ENCODE measurements at regions not wholly inside any gene's neighbourhood (a gene's known extent, or its start where the extent isn't known, plus 50 kb on each side); places are given as distances from the start of the nearest gene placed in this dataset.

GRCh38 chr5:42360616-42361314, 62.5 kb upstream of the GHR start:
- DNase-seq = no peak

- DNase-seq = no peak
Observed at GRCh38 chr5:42361315-42361688, 61.9 kb upstream of the GHR start.

- DNase-seq = no peak
Observed at GRCh38 chr5:42366051-42366450, 57.2 kb upstream of the GHR start.
